ENCODE measurements at regions not wholly inside any gene's neighbourhood (a gene's known extent, or its start where the extent isn't known, plus 50 kb on each side); places are given as distances from the start of the nearest gene placed in this dataset.

- TF ChIP-seq CTCF (IDR thresholded peaks at IDR 0.05; ENCODE audit: insufficient read depth, low read length, poor library complexity, severe bottlenecking), result no peak
- TF ChIP-seq EZH2phosphoT487 (conservative IDR thresholded peaks at IDR 0.05; ENCODE audit: low read length), result no peak
Measured at GRCh38 chr14:62308316-62308715, 546.1 kb downstream of the SNAPC1 start.

Data from SU-DHL-6 (cell line).